Stimulated activated CD4-positive, alpha-beta T cell treated with anti-CD3 and anti-CD28 coated beads, Interleukin-4, amount 100 ng/mL, for 1 hour (primary cell): ENCODE measurements at regions not wholly inside any gene's neighbourhood (a gene's known extent, or its start where the extent isn't known, plus 50 kb on each side); places are given as distances from the start of the nearest gene placed in this dataset.

ENCODE experiments used
- DNase-seq: peaks from one replicate; pipeline ENCODE4 v3.0.0-alpha.2; 2020

DNA sequence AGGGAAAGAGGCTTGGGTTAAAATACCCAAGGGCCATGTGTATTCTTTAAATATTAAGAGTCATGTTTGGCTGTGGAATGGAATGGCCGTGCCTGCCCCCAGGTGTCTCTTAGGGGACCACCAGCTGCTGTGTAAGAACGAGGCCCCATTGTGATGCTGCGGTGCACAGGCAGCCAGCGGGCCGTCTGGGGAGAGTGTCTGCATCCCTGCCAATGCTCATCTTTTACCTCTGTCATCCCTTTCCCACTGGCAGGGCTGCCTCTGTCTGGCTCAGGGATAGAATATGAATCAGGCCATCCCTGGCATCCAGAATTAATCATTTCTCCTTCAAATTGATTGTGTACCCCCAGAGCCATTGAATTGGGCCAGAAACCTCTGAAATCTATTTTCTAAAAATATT is 137.8 kb upstream of the GALNT17 start:
- no peak for DNase-seq

DNA sequence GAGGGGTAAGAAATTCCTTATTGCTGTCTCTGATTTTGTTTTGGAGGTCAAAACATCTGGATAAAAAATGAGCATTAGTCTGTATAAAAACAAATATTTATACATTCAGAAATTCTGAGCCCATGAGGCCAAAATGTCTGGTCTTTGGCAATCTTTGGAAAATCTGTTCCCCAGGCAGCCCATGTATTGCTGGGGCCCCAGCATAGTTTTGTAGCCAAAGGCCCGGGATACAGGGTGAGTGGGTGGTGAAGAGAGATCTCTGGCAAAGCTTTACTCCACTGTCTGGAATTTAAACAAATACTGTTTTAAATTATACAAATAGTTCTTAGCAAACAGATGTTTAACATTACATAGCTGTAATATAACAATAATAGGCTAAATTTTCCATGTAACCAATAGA is 134.7 kb upstream of the GALNT17 start:
- no peak for DNase-seq

DNA sequence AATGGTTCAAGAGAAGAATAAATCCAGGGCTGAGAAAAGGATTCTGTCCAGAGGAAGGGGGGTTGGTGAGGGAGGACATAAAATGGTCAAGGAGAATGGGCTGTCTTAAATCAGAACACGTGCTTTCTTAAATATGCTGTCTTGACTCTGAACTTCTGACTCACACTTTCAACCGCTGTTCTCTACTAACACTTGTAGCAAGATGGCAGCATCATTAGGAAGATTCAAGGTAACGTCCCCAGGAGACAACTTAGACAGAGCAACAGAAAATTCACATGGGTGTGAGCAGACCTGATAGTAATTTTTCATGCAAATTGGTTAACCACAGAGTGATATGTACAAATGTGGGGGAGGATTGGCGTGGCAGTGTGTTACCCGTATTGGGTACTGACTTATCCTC is 126.8 kb upstream of the GALNT17 start:
- no peak for DNase-seq

DNA sequence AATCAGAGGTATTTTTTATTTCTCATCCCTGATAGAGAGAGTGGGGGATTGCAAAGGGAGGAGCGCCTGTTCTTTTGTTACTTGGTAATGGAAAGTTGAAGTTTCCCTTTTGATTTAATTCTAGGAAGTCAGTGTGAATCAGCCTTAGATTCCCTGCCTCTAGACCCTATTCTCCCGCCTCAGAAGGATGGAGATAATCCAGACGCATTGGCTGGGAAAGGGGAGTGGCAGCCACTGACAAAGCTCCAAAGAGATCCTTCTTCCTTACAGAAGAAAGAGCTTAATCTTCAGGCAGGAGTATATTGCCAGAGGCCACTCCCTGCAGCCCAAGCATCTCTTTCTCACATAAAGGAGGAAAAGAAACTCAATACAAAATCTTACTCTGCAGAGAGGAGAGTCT is 122.3 kb upstream of the GALNT17 start:
- no peak for DNase-seq

DNA sequence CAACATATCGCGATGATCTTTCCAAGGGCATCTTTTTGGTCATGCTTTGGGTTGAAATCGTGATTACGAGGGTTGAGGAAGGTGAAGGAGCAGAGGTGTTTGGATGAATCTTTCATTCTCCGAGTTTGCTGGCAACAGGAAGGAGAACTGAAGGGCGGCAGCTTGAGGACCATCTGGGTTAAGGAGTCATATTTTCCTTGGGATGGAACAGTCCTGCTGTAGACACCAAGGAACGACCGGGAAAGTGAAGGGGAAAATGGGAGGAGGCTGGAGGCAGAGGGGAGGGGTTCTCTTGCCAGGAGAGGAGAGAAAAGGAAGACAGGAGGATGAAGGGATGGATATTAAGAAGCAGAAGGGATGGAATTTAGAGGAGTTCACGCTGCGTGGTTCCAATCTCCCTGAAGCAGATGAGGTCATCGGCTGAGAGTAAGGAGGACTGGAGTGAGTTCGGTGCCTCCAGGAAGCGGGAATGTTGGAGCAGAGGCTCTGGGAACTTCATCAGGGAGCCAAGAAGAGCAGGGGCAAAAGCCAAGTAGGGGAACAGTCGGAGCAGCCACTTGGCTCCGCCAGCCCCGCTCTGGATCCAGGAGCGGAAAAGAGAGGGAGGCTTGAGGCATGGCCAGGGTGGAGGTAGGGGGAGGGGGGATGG is 116.6 kb upstream of the GALNT17 start:
- DNase-seq: no peak

DNA sequence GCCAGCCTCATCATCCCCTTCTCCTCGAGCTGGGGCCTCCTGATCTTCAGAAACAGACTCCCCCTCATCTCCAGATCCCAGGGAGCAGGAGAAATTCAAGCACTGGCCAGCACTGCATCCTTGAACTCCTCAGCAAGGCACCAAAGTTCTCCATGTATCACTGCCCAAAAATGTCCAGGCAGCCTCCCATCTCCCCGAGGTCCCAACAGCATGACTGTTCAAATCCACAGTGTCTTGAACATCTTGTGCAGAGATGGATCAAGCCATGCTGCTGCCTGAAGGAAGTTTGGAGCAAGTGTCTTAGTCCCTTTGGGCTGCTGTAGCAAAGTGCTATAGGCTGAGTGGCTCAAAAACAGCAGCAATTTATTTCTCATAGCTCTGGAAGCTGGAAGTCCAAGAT is 115.5 kb upstream of the GALNT17 start:
- DNase-seq: no peak

DNA sequence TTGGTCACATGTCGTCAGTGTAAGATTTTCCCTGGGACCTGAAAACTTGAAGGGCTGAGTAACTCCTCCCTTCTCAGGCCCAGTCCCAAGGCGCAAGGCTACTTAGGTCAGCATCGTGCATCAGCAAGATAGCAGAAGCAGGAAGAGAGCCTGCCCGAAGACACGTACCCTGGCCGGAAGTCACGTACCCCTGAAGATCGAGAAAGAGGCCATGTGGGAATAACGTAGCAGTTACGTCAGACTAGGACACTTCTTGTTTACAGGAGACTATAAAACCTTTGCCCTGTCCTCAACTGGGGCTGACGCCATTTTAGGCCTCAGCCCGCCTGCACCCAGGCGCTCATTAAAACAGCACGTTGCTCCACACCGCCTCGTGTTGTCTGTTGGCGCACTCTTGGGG is 114.3 kb upstream of the GALNT17 start:
- DNase-seq: no peak

DNA sequence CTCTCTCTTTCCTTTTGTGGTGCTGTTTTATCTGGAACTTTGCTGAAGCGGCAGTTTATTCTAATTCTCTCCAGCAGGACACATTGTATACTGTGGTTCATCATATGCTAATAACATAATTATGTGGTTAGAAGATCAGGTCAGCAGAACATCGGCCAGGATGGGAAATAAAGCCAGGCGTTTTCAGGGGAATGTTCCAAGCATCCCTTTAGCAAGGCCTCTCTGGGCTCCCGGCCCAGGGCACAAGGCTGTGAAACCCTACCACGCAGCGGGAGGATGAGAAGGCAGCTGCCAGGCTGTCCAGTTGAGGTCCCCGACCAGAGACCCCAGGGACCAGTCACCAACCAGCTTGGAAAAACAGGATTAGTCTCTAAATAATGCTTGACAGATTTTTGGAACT is 112.2 kb upstream of the GALNT17 start:
- no peak for DNase-seq

DNA sequence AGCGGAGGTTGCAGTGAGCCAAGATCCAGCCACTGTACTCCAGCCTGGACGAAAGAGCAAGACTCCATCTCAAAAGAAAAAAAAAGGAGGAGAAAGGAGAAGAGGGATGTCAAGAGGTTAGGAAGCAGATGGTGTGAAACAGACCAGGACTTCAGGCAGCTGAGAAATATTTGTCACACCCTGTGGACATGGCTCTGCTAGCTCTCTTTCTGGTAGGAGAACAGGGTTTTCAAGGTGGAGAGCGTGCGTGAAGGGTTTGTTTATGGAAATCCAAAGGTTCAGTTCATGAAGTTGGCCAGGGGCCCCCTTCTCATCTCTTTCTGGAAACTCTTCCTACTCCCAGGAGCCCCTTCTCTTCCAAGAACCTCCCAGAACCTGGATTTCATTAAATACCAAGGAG is 110.8 kb upstream of the GALNT17 start:
- no peak for DNase-seq

DNA sequence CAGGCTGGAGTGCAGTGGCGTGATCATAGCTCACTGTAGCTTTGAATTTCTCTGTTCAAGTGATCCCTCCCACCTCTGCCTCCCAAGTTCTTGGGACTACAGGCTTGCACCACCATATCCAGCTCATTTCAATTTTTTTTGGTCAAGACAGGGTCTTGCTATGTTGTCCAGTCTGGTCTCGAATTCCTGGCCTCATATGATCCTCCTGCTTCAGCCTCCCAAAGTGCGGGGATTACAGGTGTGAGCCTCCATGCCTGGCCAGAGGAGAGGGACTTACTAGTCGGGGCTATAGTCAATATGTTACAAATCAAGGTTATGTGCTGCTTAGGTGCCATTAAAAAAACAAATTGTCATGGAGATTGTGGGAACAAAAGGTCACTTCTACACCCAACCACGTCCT is 105.3 kb upstream of the GALNT17 start:
- DNase-seq: no peak

DNA sequence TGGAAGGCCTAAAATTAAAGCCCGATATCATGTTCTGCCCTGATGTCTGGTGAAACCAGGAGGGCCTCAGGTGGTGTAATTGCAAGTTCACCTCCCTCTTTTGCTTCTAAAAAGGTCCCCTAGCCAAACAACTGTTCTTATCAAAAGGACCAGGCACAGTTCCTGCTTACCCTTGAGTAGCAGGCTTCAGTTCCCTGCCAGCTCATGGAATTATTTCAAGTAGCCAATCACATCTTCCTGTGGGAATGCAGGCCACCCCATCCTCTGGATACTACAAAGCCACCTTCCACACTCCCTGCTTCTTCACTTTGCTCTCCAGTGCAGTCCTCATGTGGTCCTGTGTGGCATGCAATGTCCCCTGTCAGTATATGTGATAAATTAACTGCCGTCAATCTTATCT is 97.7 kb upstream of the GALNT17 start:
- DNase-seq: no peak

DNA sequence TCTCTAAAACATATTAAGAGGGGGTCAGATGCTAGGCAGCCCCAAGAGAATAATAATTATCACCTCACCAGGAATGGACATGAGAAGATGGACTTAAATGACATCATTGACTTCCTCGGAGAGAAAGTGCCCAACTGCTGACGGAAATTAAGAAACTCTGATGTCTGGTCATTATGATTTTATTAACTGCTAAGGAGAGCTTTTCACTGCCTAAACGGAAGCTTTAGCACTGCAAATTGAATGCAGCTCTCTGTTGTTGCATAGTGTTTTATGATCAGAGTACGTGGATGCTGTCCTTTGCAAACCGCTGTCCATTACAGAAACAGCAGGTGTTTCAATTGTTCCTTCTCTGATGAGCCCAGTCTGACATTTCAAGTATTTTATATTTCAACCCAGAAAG is 89.4 kb upstream of the GALNT17 start:
- DNase-seq: no peak

DNA sequence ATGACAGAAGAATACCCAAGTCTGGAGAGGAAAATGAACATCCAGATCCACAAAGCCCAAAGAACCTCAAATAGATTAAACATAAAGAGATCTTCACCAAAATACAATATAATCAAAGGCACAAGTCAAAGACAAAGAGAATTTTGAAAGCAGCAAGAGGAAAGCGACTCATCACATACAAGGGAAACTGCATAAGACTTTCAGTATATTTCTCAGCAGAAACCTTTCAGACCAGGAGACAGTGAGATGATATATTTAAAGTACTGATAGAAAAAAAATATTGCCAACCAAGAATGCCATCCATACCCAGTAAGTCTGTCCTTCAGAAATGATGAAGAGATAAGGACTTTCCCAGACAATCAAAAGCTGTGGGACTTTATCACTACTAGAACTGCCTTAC is 81.5 kb upstream of the GALNT17 start:
- DNase-seq: no peak

DNA sequence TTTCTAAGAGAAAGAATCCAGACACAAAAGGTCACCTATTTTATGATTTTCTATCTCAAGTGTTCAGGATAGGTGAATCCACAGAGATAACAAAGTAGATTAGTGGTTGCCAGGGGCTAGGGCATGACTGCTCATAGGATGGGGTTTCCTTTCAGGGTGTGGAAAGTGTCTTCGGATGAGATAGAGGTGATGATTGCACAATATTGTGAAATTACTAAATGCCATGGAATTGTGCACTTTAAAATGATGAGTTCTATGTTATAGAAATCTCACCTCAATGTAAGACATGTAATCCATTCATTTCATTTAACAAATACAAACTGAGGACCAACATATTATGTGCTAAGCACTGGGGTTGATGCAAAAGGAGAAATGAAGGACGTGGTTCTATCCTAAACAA is 76.4 kb upstream of the GALNT17 start:
- DNase-seq: no peak

DNA sequence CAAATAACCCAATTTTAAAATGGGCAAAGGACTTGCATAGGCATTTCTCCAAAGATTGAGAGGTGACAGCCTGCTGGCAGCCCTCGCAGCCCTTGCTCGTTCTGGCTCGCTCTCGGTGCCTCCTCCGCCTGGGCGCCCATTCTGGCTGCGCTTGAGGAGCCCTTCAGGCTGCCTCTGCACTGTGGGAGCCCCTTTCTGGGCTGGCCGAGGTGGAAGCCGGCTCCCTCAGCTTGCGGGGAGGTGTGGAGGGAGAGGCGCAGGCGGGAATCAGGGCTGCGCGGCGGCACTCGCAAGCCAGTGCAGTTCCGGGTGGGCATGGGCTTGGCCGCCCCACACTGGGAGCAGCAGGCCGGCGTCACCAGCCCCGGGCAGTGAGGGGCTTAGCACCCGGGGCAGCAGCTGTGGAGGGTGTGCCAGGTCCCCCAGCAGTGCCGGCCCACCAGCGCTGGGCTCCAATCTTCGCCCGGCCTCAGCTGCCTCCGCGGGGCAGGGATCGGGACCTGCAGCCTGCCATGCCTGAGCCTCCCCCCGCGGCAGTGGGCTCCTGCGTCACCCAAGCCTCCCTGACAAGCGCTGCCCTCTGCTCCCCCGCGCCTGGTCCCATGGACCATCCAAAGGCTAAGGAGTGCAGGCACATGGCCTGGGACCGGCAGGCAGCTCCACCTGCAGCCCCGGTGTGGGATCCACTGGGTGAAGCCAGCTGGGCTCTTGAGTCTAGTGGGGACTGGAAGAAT is 54.0 kb upstream of the GALNT17 start:
- no peak for DNase-seq
